ENCODE measurements at regions not wholly inside any gene's neighbourhood (a gene's known extent, or its start where the extent isn't known, plus 50 kb on each side); places are given as distances from the start of the nearest gene placed in this dataset.
"Not testable (repeated sequence)": the region's sequence is repeated elsewhere in the genome, so short reads cannot be mapped to it uniquely, and the experiment has no call there.

- H3K4me1 ChIP-seq = no peaks in the 10 kb centered on the region
- intact Hi-C loops (cut with DNase I) = no loop called here
- WGBS, 2 donors = 41 to 51% methylated on average over 2 of the region's 2 CpGs
- H3K4me3 ChIP-seq = no peak overlapping the region
- no peak for ATAC-seq
- TF ChIP-seq POLR2A (IDR thresholded peaks at IDR 0.05) (no peak), CTCF (IDR thresholded peaks at IDR 0.05) (no peak)
- H3K9me3 ChIP-seq = no peaks in the 10 kb centered on the region
- DNase-seq = no peak
- no peaks in the 10 kb centered on the region for H3K27me3 ChIP-seq
- no peaks in the 10 kb centered on the region for H3K36me3 ChIP-seq (replicated peaks in 1 of 2; ENCODE audit: insufficient read depth in 1 of 2, low read depth in 2 of 2)
- no peak overlapping the region for H3K27ac ChIP-seq
Measured at GRCh38 chr13:76250211-76250610, 614.1 kb downstream of the LMO7 start.

DNA sequence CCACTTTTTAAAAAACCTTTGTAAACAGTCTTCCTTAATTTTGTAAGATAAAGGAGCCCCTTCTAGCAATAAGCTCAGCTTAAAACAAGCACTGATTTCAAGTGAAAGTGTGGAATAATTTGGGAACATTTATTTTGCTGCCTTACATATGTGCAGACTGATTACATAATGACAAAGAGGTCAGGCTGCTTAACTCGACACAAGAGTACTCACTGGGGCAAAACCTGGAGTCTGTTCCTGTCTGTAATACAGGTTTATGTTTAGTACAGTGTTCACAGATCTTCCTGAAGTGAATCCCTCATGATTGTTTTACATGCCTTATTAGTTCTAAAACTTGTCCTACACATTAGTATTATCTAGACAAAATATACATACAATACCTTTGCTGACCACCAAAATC lies 609.8 kb downstream of the LMO7 start:
- ATAC-seq (no peak), DNase-seq (no peak)
- TF ChIP-seq CTCF (IDR thresholded peaks at IDR 0.05) (no peak), POLR2A (IDR thresholded peaks at IDR 0.05) (no peak)
- H3K9me3 ChIP-seq = no peaks in the 10 kb centered on the region
- H3K27ac ChIP-seq = no peak overlapping the region
- no peaks in the 10 kb centered on the region for H3K27me3 ChIP-seq
- H3K4me3 ChIP-seq = no peak overlapping the region
- intact Hi-C loops (cut with DNase I) = no loop called here
- H3K4me1 ChIP-seq = no peaks in the 10 kb centered on the region
- H3K36me3 ChIP-seq (replicated peaks in 1 of 2; ENCODE audit: insufficient read depth in 1 of 2, low read depth in 2 of 2) = no peaks in the 10 kb centered on the region
- WGBS, 2 donors = 19 to 20% methylated on average over 1 of the region's 1 CpG

- H3K4me1 ChIP-seq = no peaks in the 10 kb centered on the region
- ATAC-seq (no peak), DNase-seq (no peak)
- TF ChIP-seq CTCF (IDR thresholded peaks at IDR 0.05) = no peak
- no peak for TF ChIP-seq POLR2A (IDR thresholded peaks at IDR 0.05)
- no peaks in the 10 kb centered on the region for H3K27me3 ChIP-seq
- no peak overlapping the region for H3K4me3 ChIP-seq
- WGBS, 2 donors = 42 to 67% methylated on average over 4 of the region's 4 CpGs
- no peak overlapping the region for H3K27ac ChIP-seq
- no peaks in the 10 kb centered on the region for H3K36me3 ChIP-seq (replicated peaks in 1 of 2; ENCODE audit: insufficient read depth in 1 of 2, low read depth in 2 of 2)
- no peaks in the 10 kb centered on the region for H3K9me3 ChIP-seq
- intact Hi-C loops (cut with DNase I) = no loop called here
Measured at GRCh38 chr13:76245211-76245610, 609.1 kb downstream of the LMO7 start.

- not testable (repeated sequence) for ATAC-seq, DNase-seq
- 50 to 68% methylated on average over 1 to 8 of the region's 8 CpGs for WGBS, 2 donors
Measured at GRCh38 chr13:76243120-76243519, 607.0 kb downstream of the LMO7 start.

DNA sequence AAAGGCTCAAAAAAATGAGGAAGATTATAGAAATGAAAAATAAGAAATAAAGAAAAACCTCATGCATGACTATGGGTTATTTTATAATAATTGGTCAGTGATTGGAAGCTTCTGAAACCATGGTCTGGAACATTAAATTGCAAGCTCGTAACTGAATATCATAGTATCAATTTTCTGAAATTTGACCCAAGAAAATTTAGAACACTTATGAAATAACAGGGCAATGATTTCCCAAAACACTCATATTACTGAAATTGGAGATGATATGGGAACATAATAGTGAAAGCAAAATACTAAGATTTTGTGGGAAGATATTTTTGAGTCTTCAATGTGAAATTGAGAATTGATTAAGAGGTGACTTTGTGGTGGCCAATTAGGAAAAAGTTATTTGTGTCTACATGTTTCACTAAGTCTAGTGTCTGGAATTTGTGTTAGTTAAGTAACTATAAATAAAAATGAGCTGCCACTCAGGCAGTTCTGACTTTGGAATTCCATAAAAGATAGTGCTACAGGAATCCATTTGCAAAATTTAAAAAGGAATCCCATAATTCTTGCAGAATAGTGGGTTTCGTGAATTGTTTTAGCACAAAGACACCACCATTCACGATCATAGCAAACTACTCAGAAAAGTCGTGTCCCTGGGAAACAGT lies 603.0 kb downstream of the LMO7 start:
- Histone ChIP-seq H3K4me1 (no peaks in the 10 kb centered on the region), H3K9me3 (no peaks in the 10 kb centered on the region), H3K4me3 (no peak overlapping the region), H3K36me3 (replicated peaks in 1 of 2; ENCODE audit: insufficient read depth in 1 of 2, low read depth in 2 of 2) (no peaks in the 10 kb centered on the region), H3K27me3 (no peaks in the 10 kb centered on the region), H3K27ac (no peak overlapping the region)
- no peak for DNase-seq
- 71 to 82% methylated on average over 4 of the region's 4 CpGs for WGBS, 2 donors
- intact Hi-C loops (cut with DNase I) = no loop called here
- TF ChIP-seq POLR2A (IDR thresholded peaks at IDR 0.05) (no peak), CTCF (IDR thresholded peaks at IDR 0.05) (no peak)
- ATAC-seq = no peak

More at GRCh38 chr13:76243120-76243519, 607.0 kb downstream of the LMO7 start:
- H3K9me3 ChIP-seq; H3K27me3 ChIP-seq; H3K4me1 ChIP-seq; H3K4me3 ChIP-seq; intact Hi-C loops (cut with DNase I); H3K27ac ChIP-seq; H3K36me3 ChIP-seq (replicated peaks in 1 of 2; ENCODE audit: insufficient read depth in 1 of 2, low read depth in 2 of 2): not testable (repeated sequence)

Measured in body of pancreas (tissue), 4 donors.